IMR-90 (cell line): ENCODE measurements at regions not wholly inside any gene's neighbourhood (a gene's known extent, or its start where the extent isn't known, plus 50 kb on each side); places are given as distances from the start of the nearest gene placed in this dataset.

Source experiments
- ATAC-seq: fragments of 200-7000 bp; cut with Tn5 transposase; 2 replicates; pipeline ENCODE4 v1.9.1; 2020; ENCODE audit warnings: low read depth, mild to moderate bottlenecking, moderate library complexity
- BruUV-seq: library from RNA; stranded (reverse); fragments of 400-500 nt; replicated peaks from 2 replicates; lab custom pipeline; 2021; lab: Mats Ljungman, UMichigan
- CTCF ChIA-PET: fragments of 300-600 bp; formaldehyde crosslinking; extraction: SDS; loops from one replicate; lab custom pipeline; 2021; ENCODE audit warnings: antibody characterized with exemption; lab: Yijun Ruan, JAX
- POLR2A ChIA-PET: fragments of 300-600 bp; sonication (Branson Sonifier 250); formaldehyde crosslinking; loops from one replicate; lab custom pipeline; 2022; ENCODE audit warnings: antibody characterized with exemption; ENCODE audit not compliant: unreplicated experiment; lab: Charles Lee
- DNase-seq: peaks from one replicate; pipeline ENCODE4 v3.0.0; 2013
- H2AFZ ChIP-seq: replicated peaks from 2 replicates; pipeline ENCODE3; 2013; ENCODE audit warnings: low read length, mild to moderate bottlenecking; ENCODE audit not compliant: poor library complexity
- H2AK5ac ChIP-seq: 2 replicates; pipeline ENCODE4 v1.6.1; 2013; ENCODE audit warnings: low read depth, low read length, inconsistent platforms
- H2AK9ac ChIP-seq: replicated peaks from 2 replicates; pipeline ENCODE3; 2013; ENCODE audit warnings: mild to moderate bottlenecking, low read depth, low read length, moderate library complexity; ENCODE audit not compliant: poor library complexity
- H2BK120ac ChIP-seq: 2 replicates; pipeline ENCODE4 v1.6.1; 2013; ENCODE audit warnings: low read depth, low read length, inconsistent platforms
- H2BK15ac ChIP-seq: 3 replicates; pipeline ENCODE4 v1.6.1; 2013; ENCODE audit warnings: low read depth, low read length, inconsistent platforms
- H2BK20ac ChIP-seq: 2 replicates; pipeline ENCODE4 v1.6.1; 2013; ENCODE audit warnings: low read depth, mild to moderate bottlenecking, inconsistent platforms, low read length, moderate library complexity
- H2BK5ac ChIP-seq: 2 replicates; pipeline ENCODE4 v1.6.1; 2013; ENCODE audit warnings: mild to moderate bottlenecking, low read depth, low read length, inconsistent platforms; ENCODE audit not compliant: poor library complexity, severe bottlenecking
- H3K14ac ChIP-seq: replicated peaks from 2 replicates; pipeline ENCODE4 v1.6.1; 2013; ENCODE audit warnings: low read depth, low read length, inconsistent platforms
- H3K18ac ChIP-seq: 2 replicates; pipeline ENCODE4 v1.6.1; 2013; ENCODE audit warnings: low read depth, low read length, control low read depth
- H3K23ac ChIP-seq: 2 replicates; pipeline ENCODE4 v1.6.1; 2013; ENCODE audit warnings: low read depth, low read length, inconsistent platforms
- H3K27ac ChIP-seq: 2 replicates; pipeline ENCODE4 v1.5.1; 2013; ENCODE audit warnings: mild to moderate bottlenecking, control low read depth, low read length; ENCODE audit not compliant: insufficient read depth
- H3K27me3 ChIP-seq: 2 replicates; pipeline ENCODE4 v1.6.1; 2013; ENCODE audit warnings: low read length; ENCODE audit not compliant: control insufficient read depth, insufficient read depth
- H3K36me3 ChIP-seq: 2 replicates; pipeline ENCODE4 v1.6.1; 2013; ENCODE audit warnings: low read length, mixed read lengths; ENCODE audit not compliant: control insufficient read depth, insufficient read depth
- H3K4ac ChIP-seq: 2 replicates; pipeline ENCODE4 v1.6.1; 2013; ENCODE audit warnings: low read depth, low read length, inconsistent platforms
- H3K4me1 ChIP-seq: 2 replicates; pipeline ENCODE4 v1.6.1; 2013; ENCODE audit warnings: low read length, mixed read lengths; ENCODE audit not compliant: control insufficient read depth, insufficient read depth
- H3K4me2 ChIP-seq: 2 replicates; pipeline ENCODE4 v1.6.1; 2013; ENCODE audit warnings: low read depth, mild to moderate bottlenecking, control low read depth, low read length, moderate library complexity
- H3K4me3 ChIP-seq: 2 replicates; pipeline ENCODE4 v1.5.1; 2013; ENCODE audit warnings: low read depth, mild to moderate bottlenecking, control low read depth, low read length, moderate library complexity; ENCODE audit not compliant: insufficient read depth
- H3K56ac ChIP-seq: 2 replicates; pipeline ENCODE4 v1.6.1; 2013; ENCODE audit warnings: low read length, inconsistent platforms; ENCODE audit not compliant: insufficient read depth; ENCODE audit errors: extremely low read depth
- H3K79me1 ChIP-seq, 2 experiments: 2 replicates each; pipeline ENCODE4 v1.6.1; 2013; ENCODE audit warnings: low read length in 2 of 2, inconsistent platforms in 1 of 2, low read depth in 1 of 2
- H3K9ac ChIP-seq: 2 replicates; pipeline ENCODE4 v1.6.1; 2013; ENCODE audit warnings: low read depth, low read length, control low read depth
- H3K9me1 ChIP-seq: 2 replicates; pipeline ENCODE4 v1.6.1; 2013; ENCODE audit warnings: low read length, inconsistent platforms; ENCODE audit not compliant: insufficient read depth
- H3K9me3 ChIP-seq: 2 replicates; pipeline ENCODE4 v1.6.1; 2013; ENCODE audit warnings: low read length; ENCODE audit not compliant: control insufficient read depth, insufficient read depth
- H4K20me1 ChIP-seq: 2 replicates; pipeline ENCODE4 v1.6.1; 2013; ENCODE audit warnings: low read length, inconsistent platforms; ENCODE audit not compliant: insufficient read depth
- H4K5ac ChIP-seq: 2 replicates; pipeline ENCODE4 v1.6.1; 2013; ENCODE audit warnings: mild to moderate bottlenecking, low read depth, low read length, control low read depth
- H4K8ac ChIP-seq, 2 experiments: 2 replicates each; pipeline ENCODE4 v1.6.1; 2013; ENCODE audit warnings: low read depth in 2 of 2, low read length in 2 of 2, control low read depth in 1 of 2, inconsistent platforms in 1 of 2
- H4K91ac ChIP-seq: 2 replicates; pipeline ENCODE4 v1.6.1; 2013; ENCODE audit warnings: low read depth, low read length, inconsistent platforms; ENCODE audit not compliant: insufficient read depth
- BHLHE40 ChIP-seq: fragments of 150-350 bp; IDR thresholded peaks from 2 replicates; pipeline ENCODE4 v1.6.1; 2016; ENCODE audit warnings: mild to moderate bottlenecking, low read depth, low read length
- CEBPB ChIP-seq: IDR thresholded peaks from 2 replicates; pipeline ENCODE4 v1.6.1; 2012; ENCODE audit warnings: low read depth, low read length, improper control_type of control experiment
- CHD1 ChIP-seq: IDR thresholded peaks from 2 replicates; pipeline ENCODE4 v1.6.1; 2012; ENCODE audit warnings: low read depth, low read length, improper control_type of control experiment
- CTCF ChIP-seq: conservative IDR thresholded peaks from 2 replicates; pipeline ENCODE4 v1.5.1; 2012; ENCODE audit warnings: mild to moderate bottlenecking, low read depth, low read length, improper control_type of control experiment
- ELK1 ChIP-seq: fragments of 150-350 bp; IDR thresholded peaks from 2 replicates; pipeline ENCODE4 v1.6.1; 2016; ENCODE audit warnings: low read depth, mild to moderate bottlenecking, low read length, moderate library complexity, borderline replicate concordance
- FOS ChIP-seq: fragments of 150-350 bp; IDR thresholded peaks from 2 replicates; pipeline ENCODE4 v1.6.1; 2016; ENCODE audit warnings: low read depth, low read length
- MAFK ChIP-seq: IDR thresholded peaks from 2 replicates; pipeline ENCODE4 v1.6.1; 2012; ENCODE audit warnings: low read depth, low read length, improper control_type of control experiment
- MAZ ChIP-seq: IDR thresholded peaks from 2 replicates; pipeline ENCODE4 v1.6.1; 2012; ENCODE audit warnings: low read depth, mild to moderate bottlenecking, low read length, improper control_type of control experiment, moderate library complexity, borderline replicate concordance
- MXI1 ChIP-seq: IDR thresholded peaks from 2 replicates; pipeline ENCODE4 v1.6.1; 2012; ENCODE audit warnings: low read depth, mild to moderate bottlenecking, low read length, moderate library complexity, borderline replicate concordance
- NFE2L2 ChIP-seq: fragments of 150-350 bp; IDR thresholded peaks from 2 replicates; pipeline ENCODE4 v1.6.1; 2016; ENCODE audit warnings: low read depth, mild to moderate bottlenecking, low read length
- POLR2A ChIP-seq: IDR thresholded peaks from 2 replicates; pipeline ENCODE4 v1.6.1; 2012; ENCODE audit warnings: mild to moderate bottlenecking, low read depth, low read length
- RAD21 ChIP-seq: IDR thresholded peaks from 2 replicates; pipeline ENCODE4 v1.6.1; 2012; ENCODE audit warnings: low read length, improper control_type of control experiment
- RCOR1 ChIP-seq: IDR thresholded peaks from 2 replicates; pipeline ENCODE4 v1.6.1; 2012; ENCODE audit warnings: mild to moderate bottlenecking, low read length, improper control_type of control experiment; ENCODE audit not compliant: insufficient replicate concordance
- RFX5 ChIP-seq: IDR thresholded peaks from 2 replicates; pipeline ENCODE4 v1.8.0; 2012; ENCODE audit warnings: low read depth, mild to moderate bottlenecking, low read length, moderate library complexity
- SMC3 ChIP-seq: fragments of 150-350 bp; IDR thresholded peaks from 2 replicates; pipeline ENCODE4 v1.6.1; 2016; ENCODE audit warnings: low read depth, mild to moderate bottlenecking, antibody characterized with exemption, low read length, moderate library complexity
- USF2 ChIP-seq: fragments of 150-350 bp; IDR thresholded peaks from 2 replicates; pipeline ENCODE4 v1.6.1; 2017; ENCODE audit warnings: mild to moderate bottlenecking, antibody characterized with exemption, low read length, low read depth
- WGBS, 2 experiments: methylation state at CpG; one replicate each; pipeline versions ENCODE4 v1.1.5 to v1.1.7; 2013; ENCODE audit warnings: missing lambda C conversion rate in 2 of 2; ENCODE audit not compliant: insufficient read length in 1 of 2; ENCODE audit errors: extremely low coverage in 2 of 2; 5-methylcytosine and 5-hydroxymethylcytosine counted together
- dilution Hi-C: fragments of 300-500 bp; cut with HindIII; formaldehyde crosslinking; loops from one replicate; pipeline ENCODE4 v1.14.3; 2018; ENCODE audit warnings: low sequenced_read_pairs; ENCODE audit not compliant: unreplicated experiment
- in situ Hi-C: fragments of 300-500 bp; cut with MboI; formaldehyde crosslinking; loops from 3 replicates; pipeline ENCODE4 v1.14.3; 2019; ENCODE audit warnings: low sequenced_read_pairs, inconsistent platforms, mixed read lengths
- intact Hi-C: fragments of 100-400 bp; cut with micrococcal nuclease; formaldehyde crosslinking; loops from 2 replicates; pipeline ENCODE4 v1.10.0; 2022

- Histone ChIP-seq H3K56ac (no peak overlapping the region), H3K4ac (no peak overlapping the region), H3K27ac (no peak overlapping the region), H2AK5ac (no peak overlapping the region), H3K9me1 (no peaks in the 10 kb centered on the region), H2AK9ac (no peak overlapping the region), H3K79me1 (no peaks in the 10 kb centered on the region), H4K91ac (no peak overlapping the region), H3K9me3 (no peaks in the 10 kb centered on the region), H3K14ac (no peak overlapping the region), H2BK15ac (no peak overlapping the region), H3K4me2 (no peak overlapping the region), H4K5ac (no peak overlapping the region), H3K4me1 (no peaks in the 10 kb centered on the region; the same call in 1 of the 2 replicates), H2BK5ac (no peak overlapping the region), H2AFZ (no peak overlapping the region), H2BK120ac (no peak overlapping the region), H3K18ac (no peak overlapping the region), H2BK20ac (no peak overlapping the region), H3K4me3 (no peak overlapping the region), H3K9ac (no peak overlapping the region), H3K23ac (no peak overlapping the region), H4K8ac (no peak overlapping the region), H3K27me3 (no peaks in the 10 kb centered on the region), H4K20me1 (no peaks in the 10 kb centered on the region), H3K36me3 (no peaks in the 10 kb centered on the region)
- intact Hi-C loops = no loop called here
- CTCF ChIA-PET = no interaction called here
- POLR2A ChIA-PET = no interaction called here
- WGBS, 2 experiments = no CpG with 5 or more reads among the region's 1 CpG
- TF ChIP-seq BHLHE40 (no peak), SMC3 (no peak), FOS (no peak), MAFK (no peak), RFX5 (no peak), CTCF (no peak), NFE2L2 (no peak), MAZ (no peak), CHD1 (no peak), RCOR1 (no peak), USF2 (no peak), RAD21 (no peak), CEBPB (no peak), POLR2A (no peak), MXI1 (no peak), ELK1 (no peak)
- dilution Hi-C loops = no loop called here
- no TSS peak for BruUV-seq
- ATAC-seq (no peak), DNase-seq (no peak)
- in situ Hi-C loops = no loop called here
Measured at GRCh38 chr2:220332886-220333285, 705.5 kb downstream of the SLC4A3 start.
